ENCODE measurements at regions not wholly inside any gene's neighbourhood (a gene's known extent, or its start where the extent isn't known, plus 50 kb on each side); places are given as distances from the start of the nearest gene placed in this dataset.
"Not testable (repeated sequence)": the region's sequence is repeated elsewhere in the genome, so short reads cannot be mapped to it uniquely, and the experiment has no call there.

- DNase-seq (ENCODE audit: low read depth): no peak
Measured at GRCh38 chr16:6853565-6853964, 479.1 kb upstream of the RBFOX1 start.

- DNase-seq (ENCODE audit: low read depth): no peak
Measured at GRCh38 chr16:6852643-6853225, 479.9 kb upstream of the RBFOX1 start.

- DNase-seq (ENCODE audit: low read depth): no peak
Measured at GRCh38 chr16:6846452-6846851, 486.2 kb upstream of the RBFOX1 start.

- DNase-seq (ENCODE audit: low read depth): no peak
Measured at GRCh38 chr16:6841392-6841791, 491.3 kb upstream of the RBFOX1 start.

- DNase-seq (ENCODE audit: low read depth): no peak
Measured at GRCh38 chr16:6837722-6838121, 494.9 kb upstream of the RBFOX1 start.

GRCh38 chr16:6836766-6837165 is 495.9 kb upstream of the RBFOX1 start:
- no peak for DNase-seq (ENCODE audit: low read depth)

GRCh38 chr16:6835941-6836340 is 496.7 kb upstream of the RBFOX1 start:
- no peak for DNase-seq (ENCODE audit: low read depth)

- no peak for DNase-seq (ENCODE audit: low read depth)
Measured at GRCh38 chr16:6835516-6835915, 497.1 kb upstream of the RBFOX1 start.

GRCh38 chr16:6828690-6829089 is 504.0 kb upstream of the RBFOX1 start:
- DNase-seq (ENCODE audit: low read depth): no peak

- DNase-seq (ENCODE audit: low read depth): no peak
Measured at GRCh38 chr16:6827931-6828330, 504.7 kb upstream of the RBFOX1 start.

- no peak for DNase-seq (ENCODE audit: low read depth)
Measured at GRCh38 chr16:6827267-6827666, 505.4 kb upstream of the RBFOX1 start.

- no peak for DNase-seq (ENCODE audit: low read depth)
Measured at GRCh38 chr16:6822041-6822440, 510.6 kb upstream of the RBFOX1 start.

GRCh38 chr16:6804461-6804860 is 528.2 kb upstream of the RBFOX1 start:
- no peak for DNase-seq (ENCODE audit: low read depth)

GRCh38 chr16:6803176-6803575 is 529.5 kb upstream of the RBFOX1 start:
- DNase-seq (ENCODE audit: low read depth): no peak

- DNase-seq (ENCODE audit: low read depth): no peak
Measured at GRCh38 chr16:6797223-6797622, 535.4 kb upstream of the RBFOX1 start.

- no peak for DNase-seq (ENCODE audit: low read depth)
Measured at GRCh38 chr16:6777624-6778023, 555.0 kb upstream of the RBFOX1 start.

- DNase-seq (ENCODE audit: low read depth): no peak
Measured at GRCh38 chr16:6775712-6776111, 556.9 kb upstream of the RBFOX1 start.

GRCh38 chr16:6771956-6772355 is 560.7 kb upstream of the RBFOX1 start:
- DNase-seq (ENCODE audit: low read depth): no peak

GRCh38 chr16:6753553-6753952 is 579.1 kb upstream of the RBFOX1 start:
- no peak for DNase-seq (ENCODE audit: low read depth)

GRCh38 chr16:6751191-6751590 is 581.5 kb upstream of the RBFOX1 start:
- no peak for DNase-seq (ENCODE audit: low read depth)

- no peak for DNase-seq (ENCODE audit: low read depth)
Measured at GRCh38 chr16:6749698-6750097, 582.9 kb upstream of the RBFOX1 start.

GRCh38 chr16:6736302-6736701 is 596.3 kb upstream of the RBFOX1 start:
- DNase-seq (ENCODE audit: low read depth): not testable (repeated sequence)

- no peak for DNase-seq (ENCODE audit: low read depth)
Measured at GRCh38 chr16:6735631-6736030, 597.0 kb upstream of the RBFOX1 start.

- DNase-seq (ENCODE audit: low read depth): no peak
Measured at GRCh38 chr16:6732166-6732565, 600.5 kb upstream of the RBFOX1 start.

- no peak for DNase-seq (ENCODE audit: low read depth)
Measured at GRCh38 chr16:6728381-6728780, 604.3 kb upstream of the RBFOX1 start.

Data from stimulated activated CD8-positive, alpha-beta memory T cell treated with anti-CD3 and anti-CD28 coated beads, Interleukin-15, amount 100 ng/mL, for 24 hours (primary cell).